ENCODE measurements at regions not wholly inside any gene's neighbourhood (a gene's known extent, or its start where the extent isn't known, plus 50 kb on each side); places are given as distances from the start of the nearest gene placed in this dataset.

DNA sequence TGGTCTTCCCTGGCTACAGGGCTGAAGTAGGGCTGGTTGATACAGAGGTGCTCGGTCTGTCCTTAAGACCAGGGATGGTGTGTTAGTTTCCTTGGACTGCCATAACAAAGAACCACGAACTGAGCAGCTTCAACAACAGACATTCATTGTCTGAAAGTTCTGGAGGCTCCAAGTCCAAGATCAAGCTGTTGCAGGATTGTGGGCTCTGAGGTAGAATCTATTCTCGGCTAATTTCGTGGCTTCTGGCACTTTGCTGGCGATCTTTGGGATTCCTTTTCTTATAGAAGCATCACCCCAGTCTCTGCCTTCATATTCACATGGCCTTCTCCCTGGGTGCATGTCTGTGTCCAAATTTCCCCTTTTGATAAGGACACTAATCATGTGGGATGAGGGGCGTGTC lies 112.1 kb upstream of the ITGB1 start:
- peaks cover 13% of the 10 kb centered on the region for H3K4me1 ChIP-seq
- BruUV-seq (replicated peaks), result no TSS peak
- H3K27me3 ChIP-seq (replicated peaks; ENCODE audit: control insufficient read depth, insufficient read depth, low read length), result no peaks in the 10 kb centered on the region
- ChIA-PET CTCF (no interaction called here), POLR2A (no interaction called here)
- intact Hi-C loops (cut with micrococcal nuclease; ENCODE audit: unreplicated experiment), result no loop called here
- H3K27me3 Mint-ChIP-seq (ENCODE audit: insufficient read depth, unreplicated experiment), result no peaks in the 10 kb centered on the region
- H3K4me1 Mint-ChIP-seq (ENCODE audit: low read depth, unreplicated experiment), result peaks cover 19% of the 10 kb centered on the region
- H3K9me3 Mint-ChIP-seq (ENCODE audit: unreplicated experiment), result peaks cover 27% of the 10 kb centered on the region
- H3K27ac Mint-ChIP-seq (ENCODE audit: unreplicated experiment), result no peak overlapping the region
- DNase-seq, result no peak
- H3K36me3 Mint-ChIP-seq (ENCODE audit: insufficient read depth, unreplicated experiment), result no peaks in the 10 kb centered on the region
- no peaks in the 10 kb centered on the region for H3K36me3 ChIP-seq (ENCODE audit: control insufficient read depth, insufficient read depth, low read length)
- no peak overlapping the region for H3K4me3 Mint-ChIP-seq (ENCODE audit: unreplicated experiment)
- TF ChIP-seq, protein P1, sequence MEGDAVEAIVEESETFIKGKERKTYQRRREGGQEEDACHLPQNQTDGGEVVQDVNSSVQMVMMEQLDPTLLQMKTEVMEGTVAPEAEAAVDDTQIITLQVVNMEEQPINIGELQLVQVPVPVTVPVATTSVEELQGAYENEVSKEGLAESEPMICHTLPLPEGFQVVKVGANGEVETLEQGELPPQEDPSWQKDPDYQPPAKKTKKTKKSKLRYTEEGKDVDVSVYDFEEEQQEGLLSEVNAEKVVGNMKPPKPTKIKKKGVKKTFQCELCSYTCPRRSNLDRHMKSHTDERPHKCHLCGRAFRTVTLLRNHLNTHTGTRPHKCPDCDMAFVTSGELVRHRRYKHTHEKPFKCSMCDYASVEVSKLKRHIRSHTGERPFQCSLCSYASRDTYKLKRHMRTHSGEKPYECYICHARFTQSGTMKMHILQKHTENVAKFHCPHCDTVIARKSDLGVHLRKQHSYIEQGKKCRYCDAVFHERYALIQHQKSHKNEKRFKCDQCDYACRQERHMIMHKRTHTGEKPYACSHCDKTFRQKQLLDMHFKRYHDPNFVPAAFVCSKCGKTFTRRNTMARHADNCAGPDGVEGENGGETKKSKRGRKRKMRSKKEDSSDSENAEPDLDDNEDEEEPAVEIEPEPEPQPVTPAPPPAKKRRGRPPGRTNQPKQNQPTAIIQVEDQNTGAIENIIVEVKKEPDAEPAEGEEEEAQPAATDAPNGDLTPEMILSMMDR (IDR thresholded peaks at IDR 0.05; ENCODE audit: insufficient read depth in 1 of 2, low read depth in 1 of 2, low read length in 1 of 2, severe bottlenecking in 1 of 2, unreplicated experiment in 1 of 2), result no peak
- H3K4me3 ChIP-seq (ENCODE audit: low read depth, low read length), result no peak overlapping the region
- 0 out of 2 replicates have a peak, but pooled peaks cover 2% of the 10 kb centered on the region for H3K9me3 ChIP-seq

DNA sequence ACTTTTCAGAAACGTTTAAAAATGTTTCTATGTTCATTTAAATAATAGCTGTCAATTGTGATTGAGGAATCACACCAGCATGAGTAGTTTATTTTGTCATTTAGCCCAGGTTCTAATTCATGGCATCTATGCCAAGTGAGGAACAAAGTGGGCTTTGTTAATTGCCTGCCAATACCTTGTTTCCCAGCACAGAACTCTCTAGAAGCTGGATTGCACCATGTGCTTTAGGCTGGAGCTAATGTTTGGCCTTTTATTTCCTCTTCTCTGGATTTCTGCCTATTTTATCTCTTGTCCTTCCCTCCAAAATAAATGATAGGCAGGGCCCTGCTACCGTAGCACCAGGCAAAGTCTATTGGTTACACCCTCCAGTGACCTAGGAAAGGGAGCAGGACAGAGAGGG lies 109.9 kb upstream of the ITGB1 start:
- POLR2A ChIA-PET, result no interaction called here
- TF ChIP-seq, protein P1 (IDR thresholded peaks at IDR 0.05; ENCODE audit: insufficient read depth in 1 of 2, low read depth in 1 of 2, low read length in 1 of 2, severe bottlenecking in 1 of 2, unreplicated experiment in 1 of 2), result no peak
- intact Hi-C loops (cut with micrococcal nuclease; ENCODE audit: unreplicated experiment), result loop anchor here (5.0 kb wide), 1 partner anchor 89 kb away; no protein-coding TSS in a partner anchor
- CTCF ChIA-PET, result no interaction called here
- Mint-ChIP-seq H3K4me1 (ENCODE audit: low read depth, unreplicated experiment) (peaks cover 13% of the 10 kb centered on the region), H3K4me3 (ENCODE audit: unreplicated experiment) (no peak overlapping the region), H3K27ac (ENCODE audit: unreplicated experiment) (no peak overlapping the region), H3K9me3 (ENCODE audit: unreplicated experiment) (peaks cover 20% of the 10 kb centered on the region), H3K36me3 (ENCODE audit: insufficient read depth, unreplicated experiment) (no peaks in the 10 kb centered on the region), H3K27me3 (ENCODE audit: insufficient read depth, unreplicated experiment) (no peaks in the 10 kb centered on the region)
- Histone ChIP-seq H3K9me3 (0 out of 2 replicates have a peak, but pooled peaks cover 2% of the 10 kb centered on the region), H3K36me3 (ENCODE audit: control insufficient read depth, insufficient read depth, low read length) (no peaks in the 10 kb centered on the region), H3K4me3 (ENCODE audit: low read depth, low read length) (no peak overlapping the region), H3K27me3 (replicated peaks; ENCODE audit: control insufficient read depth, insufficient read depth, low read length) (no peaks in the 10 kb centered on the region), H3K4me1 (peaks cover 18% of the 10 kb centered on the region)
- no peak for DNase-seq
- no TSS peak for BruUV-seq (replicated peaks)

DNA sequence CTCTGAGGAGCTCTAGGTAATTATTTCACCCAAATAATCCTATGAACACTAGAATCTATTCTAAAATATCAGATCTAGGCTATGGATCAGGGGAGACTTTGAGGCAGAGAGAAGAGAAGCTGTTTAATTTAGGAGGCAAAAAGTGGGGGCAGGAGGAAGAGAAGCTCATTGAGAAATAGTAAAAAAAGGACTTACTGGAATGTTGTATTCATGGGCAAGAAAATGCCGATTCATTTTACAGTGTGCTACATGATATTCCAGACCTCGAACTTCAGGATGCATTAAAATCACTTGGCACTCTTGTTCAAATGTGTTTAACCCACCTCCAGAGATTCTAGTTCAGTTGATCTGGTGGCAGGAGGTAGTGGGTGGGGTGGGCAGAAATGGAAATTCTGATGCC lies 109.5 kb upstream of the ITGB1 start:
- DNase-seq, result no peak
- Histone ChIP-seq H3K9me3 (0 out of 2 replicates have a peak, but pooled peaks cover 2% of the 10 kb centered on the region), H3K4me1 (peaks cover 18% of the 10 kb centered on the region), H3K4me3 (ENCODE audit: low read depth, low read length) (no peak overlapping the region), H3K27me3 (replicated peaks; ENCODE audit: control insufficient read depth, insufficient read depth, low read length) (no peaks in the 10 kb centered on the region), H3K36me3 (ENCODE audit: control insufficient read depth, insufficient read depth, low read length) (no peaks in the 10 kb centered on the region)
- POLR2A ChIA-PET, result no interaction called here
- Mint-ChIP-seq H3K4me1 (ENCODE audit: low read depth, unreplicated experiment) (peaks cover 10% of the 10 kb centered on the region), H3K4me3 (ENCODE audit: unreplicated experiment) (no peak overlapping the region), H3K27ac (ENCODE audit: unreplicated experiment) (no peak overlapping the region), H3K9me3 (ENCODE audit: unreplicated experiment) (peaks cover 20% of the 10 kb centered on the region), H3K36me3 (ENCODE audit: insufficient read depth, unreplicated experiment) (no peaks in the 10 kb centered on the region), H3K27me3 (ENCODE audit: insufficient read depth, unreplicated experiment) (no peaks in the 10 kb centered on the region)
- CTCF ChIA-PET, result interaction anchor here (1.2 kb wide), 1 partner anchor 58 kb away, joined by 4 read pairs; no protein-coding TSS in a partner anchor
- TF ChIP-seq, protein P1 (IDR thresholded peaks at IDR 0.05; ENCODE audit: insufficient read depth in 1 of 2, low read depth in 1 of 2, low read length in 1 of 2, severe bottlenecking in 1 of 2, unreplicated experiment in 1 of 2), result no peak
- no TSS peak for BruUV-seq (replicated peaks)
- intact Hi-C loops (cut with micrococcal nuclease; ENCODE audit: unreplicated experiment), result loop anchor here (5.0 kb wide), 1 partner anchor 90 kb away; no protein-coding TSS in a partner anchor
